ENCODE measurements at regions not wholly inside any gene's neighbourhood (a gene's known extent, or its start where the extent isn't known, plus 50 kb on each side); places are given as distances from the start of the nearest gene placed in this dataset.

DNA sequence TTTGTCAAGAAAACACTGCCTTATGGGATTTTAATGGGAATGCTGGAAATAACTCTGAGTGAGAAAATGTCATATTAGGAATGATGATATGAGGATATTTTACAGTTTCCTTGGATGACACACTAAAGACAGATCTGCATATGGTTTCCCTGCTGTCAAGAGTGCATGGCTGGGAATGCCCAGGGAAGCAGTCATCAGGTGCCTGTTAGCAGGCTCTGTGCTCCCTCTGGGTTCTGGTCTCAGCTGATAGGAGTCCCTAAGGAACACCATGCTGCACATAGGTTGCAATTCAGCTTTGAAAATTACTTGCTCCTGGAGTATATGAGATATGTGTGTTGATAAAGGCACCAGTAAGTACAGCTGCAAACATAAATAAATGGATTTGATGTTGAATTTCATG is 1064.6 kb downstream of the TUSC7 start:
- TF ChIP-seq, protein P1, sequence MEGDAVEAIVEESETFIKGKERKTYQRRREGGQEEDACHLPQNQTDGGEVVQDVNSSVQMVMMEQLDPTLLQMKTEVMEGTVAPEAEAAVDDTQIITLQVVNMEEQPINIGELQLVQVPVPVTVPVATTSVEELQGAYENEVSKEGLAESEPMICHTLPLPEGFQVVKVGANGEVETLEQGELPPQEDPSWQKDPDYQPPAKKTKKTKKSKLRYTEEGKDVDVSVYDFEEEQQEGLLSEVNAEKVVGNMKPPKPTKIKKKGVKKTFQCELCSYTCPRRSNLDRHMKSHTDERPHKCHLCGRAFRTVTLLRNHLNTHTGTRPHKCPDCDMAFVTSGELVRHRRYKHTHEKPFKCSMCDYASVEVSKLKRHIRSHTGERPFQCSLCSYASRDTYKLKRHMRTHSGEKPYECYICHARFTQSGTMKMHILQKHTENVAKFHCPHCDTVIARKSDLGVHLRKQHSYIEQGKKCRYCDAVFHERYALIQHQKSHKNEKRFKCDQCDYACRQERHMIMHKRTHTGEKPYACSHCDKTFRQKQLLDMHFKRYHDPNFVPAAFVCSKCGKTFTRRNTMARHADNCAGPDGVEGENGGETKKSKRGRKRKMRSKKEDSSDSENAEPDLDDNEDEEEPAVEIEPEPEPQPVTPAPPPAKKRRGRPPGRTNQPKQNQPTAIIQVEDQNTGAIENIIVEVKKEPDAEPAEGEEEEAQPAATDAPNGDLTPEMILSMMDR (IDR thresholded peaks at IDR 0.05; ENCODE audit: low read depth, low read length): no peak
- TF ChIP-seq EZH2phosphoT487 (IDR thresholded peaks at IDR 0.05; ENCODE audit: low read depth): no peak

Data from OCI-LY3 (cell line).